OCI-LY3 (cell line): ENCODE measurements at regions not wholly inside any gene's neighbourhood (a gene's known extent, or its start where the extent isn't known, plus 50 kb on each side); places are given as distances from the start of the nearest gene placed in this dataset.

Experiments used
- CTCF ChIP-seq: fragments of 200-600, 300-600 bp; sonication (generic); IDR thresholded peaks from 2 replicates; pipeline ENCODE4 v1.5.1; 2014; ENCODE audit warnings: antibody characterized with exemption, low read length, low read depth
- EZH2phosphoT487 ChIP-seq: fragments of 200-600 bp; shearing (Covaris generic); IDR thresholded peaks from 2 replicates; pipeline ENCODE4 v1.6.1; 2018; ENCODE audit warnings: antibody characterized with exemption, mixed run types, low read depth

DNA sequence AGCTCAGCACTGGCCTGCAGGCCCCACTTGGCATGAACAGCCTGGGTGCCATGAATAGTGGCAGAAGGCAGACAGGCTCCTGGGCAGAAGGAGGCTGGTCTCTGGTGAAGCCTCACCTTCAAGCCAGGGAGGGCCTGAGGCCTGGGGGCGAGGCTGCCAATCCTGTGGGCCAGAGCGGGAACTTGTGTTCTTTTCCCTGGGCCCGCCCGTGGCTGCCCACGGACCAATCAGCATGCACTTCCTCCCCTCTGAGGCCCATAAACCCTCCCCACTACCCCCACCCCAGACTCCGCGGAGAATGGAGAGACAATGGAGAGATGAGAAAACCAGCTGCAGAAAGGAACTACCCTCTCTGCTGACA lies 283.8 kb upstream of the ROBO1 start:
- TF ChIP-seq CTCF (no peak), EZH2phosphoT487 (no peak)
